Right lobe of liver (tissue), 6 donors: ENCODE measurements at regions not wholly inside any gene's neighbourhood (a gene's known extent, or its start where the extent isn't known, plus 50 kb on each side); places are given as distances from the start of the nearest gene placed in this dataset.
A peak's percentile ranks its signal among the peaks of the same experiment; 100 is the strongest.
"Not testable (repeated sequence)": the region's sequence is repeated elsewhere in the genome, so short reads cannot be mapped to it uniquely, and the experiment has no call there.

Source experiments
- ATAC-seq, 4 donors: fragments of 200-7000 bp; cut with Tn5 transposase; one replicate each; pipeline ENCODE4 v1.9.1; 2020; ENCODE audit warnings: mild to moderate bottlenecking in 4 of 4, moderate library complexity in 4 of 4
- DNase-seq, 3 donors: peaks; one replicate each; pipeline ENCODE4 v3.0.0-alpha.2; 2020
- H3K27ac ChIP-seq, 3 donors: fragments of 200-600 bp; one replicate each; pipeline ENCODE4 v1.8.0; 2022
- H3K27me3 ChIP-seq, 2 donors: fragments of 200-600 bp; one replicate each; pipeline ENCODE4 v1.8.0; 2022
- H3K36me3 ChIP-seq, 4 donors: fragments of 200-600 bp; sonication (generic) in 1 of 4; one replicate each; pipeline versions ENCODE4 v1.5.1 to v1.8.0; 2017 to 2022; ENCODE audit warnings: control low read depth in 1 of 4
- H3K4me1 ChIP-seq, 4 donors: fragments of 200-600 bp; sonication (generic) in 1 of 4; one replicate each; pipeline versions ENCODE4 v1.5.1 to v1.8.0; 2017 to 2022; ENCODE audit warnings: control low read depth in 1 of 4
- H3K4me3 ChIP-seq, 3 donors: fragments of 200-600 bp; one replicate each; pipeline ENCODE4 v1.8.0; 2022
- H3K9me3 ChIP-seq, 4 donors: fragments of 200-600 bp; sonication (generic) in 1 of 4; one replicate each; pipeline versions ENCODE4 v1.5.1 to v1.8.0; 2017 to 2022; ENCODE audit warnings: control low read depth in 1 of 4
- POLR2A ChIP-seq: fragments of 450-650 bp; IDR thresholded peaks from one replicate; pipeline ENCODE4 v1.6.1; 2017; ENCODE audit warnings: antibody characterized with exemption, mild to moderate bottlenecking
- WGBS: methylation state at CpG from one replicate; pipeline ENCODE4 v1.1.6; 2018; ENCODE audit warnings: low coverage, low lambda C conversion rate; ENCODE audit not compliant: insufficient coverage; ENCODE audit errors: missing lambda C conversion rate; 5-methylcytosine and 5-hydroxymethylcytosine counted together
- intact Hi-C, 2 donors: fragments of 100-400 bp; cut with DNase I; formaldehyde crosslinking; loops; one replicate each; pipeline versions ENCODE4 v1.11.2 to v1.14.1; 2022
- TF ChIP-seq, protein P1 (sequence below), 4 donors: fragments of 200-600 bp in 3 of 4; fragments of 450-650 bp in 1 of 4; IDR thresholded peaks; one replicate each; pipeline versions ENCODE4 v1.5.1 to v1.8.0; 2016 to 2022; ENCODE audit warnings: antibody characterized with exemption in 4 of 4, mild to moderate bottlenecking in 2 of 4
- donor health status: DM: no; HTN: yes; CAD: no.
- donor health status: DM: no; HTN: no; CAD: no.
- donor health status: DM: no; HTN: no; CAD: no.
- donor health status: DM: no; HTN: yes; CAD: no.
- donor health status: DM: no; HTN: yes; CAD: no.

DNA sequence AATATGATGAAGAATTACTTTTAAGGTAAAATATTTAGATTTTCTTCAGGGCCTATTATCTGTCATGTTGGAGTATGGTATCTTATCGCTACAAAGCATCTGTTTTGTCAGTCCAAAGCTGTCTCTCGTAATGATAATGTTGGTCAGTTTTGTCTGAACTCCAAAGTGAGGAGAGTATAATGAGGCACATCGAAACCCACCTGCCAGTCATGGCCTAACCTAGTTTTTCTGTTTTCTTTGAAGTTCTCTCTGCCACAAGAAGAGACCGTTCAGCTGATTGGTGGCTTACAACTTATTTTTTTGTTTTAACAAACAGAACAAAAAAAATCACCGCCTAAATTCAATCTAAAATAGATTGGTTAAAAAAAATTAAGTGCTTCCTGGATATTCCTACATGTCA is 1387.9 kb downstream of the RPIA start:
- no peak for TF ChIP-seq POLR2A
- TF ChIP-seq, protein P1, sequence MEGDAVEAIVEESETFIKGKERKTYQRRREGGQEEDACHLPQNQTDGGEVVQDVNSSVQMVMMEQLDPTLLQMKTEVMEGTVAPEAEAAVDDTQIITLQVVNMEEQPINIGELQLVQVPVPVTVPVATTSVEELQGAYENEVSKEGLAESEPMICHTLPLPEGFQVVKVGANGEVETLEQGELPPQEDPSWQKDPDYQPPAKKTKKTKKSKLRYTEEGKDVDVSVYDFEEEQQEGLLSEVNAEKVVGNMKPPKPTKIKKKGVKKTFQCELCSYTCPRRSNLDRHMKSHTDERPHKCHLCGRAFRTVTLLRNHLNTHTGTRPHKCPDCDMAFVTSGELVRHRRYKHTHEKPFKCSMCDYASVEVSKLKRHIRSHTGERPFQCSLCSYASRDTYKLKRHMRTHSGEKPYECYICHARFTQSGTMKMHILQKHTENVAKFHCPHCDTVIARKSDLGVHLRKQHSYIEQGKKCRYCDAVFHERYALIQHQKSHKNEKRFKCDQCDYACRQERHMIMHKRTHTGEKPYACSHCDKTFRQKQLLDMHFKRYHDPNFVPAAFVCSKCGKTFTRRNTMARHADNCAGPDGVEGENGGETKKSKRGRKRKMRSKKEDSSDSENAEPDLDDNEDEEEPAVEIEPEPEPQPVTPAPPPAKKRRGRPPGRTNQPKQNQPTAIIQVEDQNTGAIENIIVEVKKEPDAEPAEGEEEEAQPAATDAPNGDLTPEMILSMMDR (IDR thresholded peaks at IDR 0.05): no peak

DNA sequence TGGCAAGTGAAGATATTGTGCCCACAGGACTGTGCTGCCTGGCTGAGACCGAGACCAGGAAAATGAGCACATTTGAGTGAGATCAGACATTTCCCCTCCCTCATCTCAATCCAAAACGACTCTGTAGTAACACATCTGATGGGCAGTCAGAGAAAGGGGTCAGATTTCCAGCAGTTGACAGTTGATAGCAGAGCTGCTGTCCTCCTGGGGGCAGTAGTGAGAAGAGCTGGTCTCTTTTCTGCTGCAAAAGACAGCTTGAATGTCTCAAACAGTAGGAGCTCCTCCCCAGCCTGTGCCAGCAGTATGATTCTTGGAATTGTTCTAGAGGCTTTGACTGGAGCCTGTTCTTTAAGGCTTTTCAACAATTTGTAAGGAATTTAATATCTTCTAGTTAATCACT is 1396.3 kb downstream of the RPIA start:
- H3K27me3 ChIP-seq, intact Hi-C loops, H3K9me3 ChIP-seq, H3K27ac ChIP-seq, H3K4me1 ChIP-seq, H3K36me3 ChIP-seq, DNase-seq, H3K4me3 ChIP-seq: not testable (repeated sequence)
- WGBS: 0% methylated on average over 2 of the region's 2 CpGs
- ATAC-seq: peak in 2 of 4 donors; percentile 28 to 35
- TF ChIP-seq, protein P1 (IDR thresholded peaks at IDR 0.05): peak in 3 of 4 donors; percentile 22 to 30 (median 24)

More for the DNA sequence above, 1387.9 kb downstream of the RPIA start:
- no peaks in the 10 kb centered on the region for H3K9me3 ChIP-seq
- no peak overlapping the region for H3K27ac ChIP-seq
- no peaks in the 10 kb centered on the region for H3K36me3 ChIP-seq
- H3K4me1 ChIP-seq: no peaks in the 10 kb centered on the region
- H3K4me3 ChIP-seq: no peak overlapping the region
- WGBS: 39% methylated on average over 5 of the region's 5 CpGs
- no peaks in the 10 kb centered on the region for H3K27me3 ChIP-seq
- DNase-seq (no peak), ATAC-seq (no peak)
- intact Hi-C loops: no loop called here

DNA sequence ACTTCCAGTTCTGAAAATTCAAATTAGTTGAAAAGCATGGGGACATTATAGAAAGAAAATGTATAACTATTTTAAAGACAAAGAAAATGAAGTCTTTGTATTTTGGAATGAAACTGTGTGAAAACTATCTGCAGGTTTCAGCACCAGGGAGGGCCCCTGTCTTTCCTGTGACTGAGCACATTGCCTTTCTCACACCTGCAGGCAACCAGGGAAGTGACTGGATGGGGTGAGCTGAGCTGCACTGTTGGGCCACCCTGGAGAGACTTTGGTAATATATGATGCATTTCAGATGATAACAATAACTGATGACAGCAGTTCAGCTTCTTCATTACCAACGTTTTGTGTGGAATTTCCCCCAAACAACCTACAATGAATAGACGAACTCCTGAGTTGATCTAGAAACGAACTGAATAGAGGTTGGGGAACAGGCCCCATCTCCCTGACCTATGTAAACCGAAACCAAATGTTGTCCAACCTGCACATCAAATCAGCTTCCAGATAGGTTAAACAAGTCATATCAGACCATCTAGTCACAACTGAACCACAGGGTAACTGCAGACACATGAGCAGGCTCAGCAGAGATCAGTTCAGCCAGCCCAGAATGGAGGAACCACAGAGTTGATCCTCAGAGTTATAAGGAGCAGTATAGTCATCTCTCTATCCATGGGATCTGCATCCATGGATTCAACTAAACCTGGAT is 1402.2 kb downstream of the RPIA start:
- H3K9me3 ChIP-seq, H3K4me1 ChIP-seq, H3K27me3 ChIP-seq, H3K36me3 ChIP-seq, ATAC-seq, DNase-seq, H3K4me3 ChIP-seq, H3K27ac ChIP-seq, intact Hi-C loops: not testable (repeated sequence)
- WGBS: 8% methylated on average over 3 of the region's 4 CpGs

DNA sequence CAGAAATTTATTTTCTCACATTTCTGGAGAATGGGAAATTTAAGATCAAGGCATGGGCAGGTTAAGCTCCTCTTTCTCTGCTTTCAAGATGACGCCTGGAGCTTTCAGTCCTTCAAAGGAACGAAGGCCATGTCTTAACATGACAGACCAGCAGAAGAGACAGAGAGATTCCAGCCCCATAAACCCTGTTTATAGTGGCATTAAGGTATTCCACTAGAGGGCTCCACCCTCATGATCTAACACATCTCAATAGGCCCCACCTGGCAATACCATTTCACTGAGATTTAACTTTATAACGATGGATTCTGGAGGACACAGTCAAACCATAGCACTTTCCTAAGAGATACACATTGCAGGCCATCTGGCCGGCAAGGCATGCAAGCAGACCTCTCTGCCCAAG is 1406.1 kb downstream of the RPIA start:
- intact Hi-C loops, H3K9me3 ChIP-seq, H3K4me1 ChIP-seq, H3K36me3 ChIP-seq, DNase-seq, H3K27ac ChIP-seq, H3K27me3 ChIP-seq, H3K4me3 ChIP-seq: not testable (repeated sequence)
- 39% methylated on average over 4 of the region's 4 CpGs for WGBS
- TF ChIP-seq, protein P1 (IDR thresholded peaks at IDR 0.05): peak in 1 of 4 donors; percentile 9
- peak in 1 of 4 donors; percentile 23 for ATAC-seq

DNA sequence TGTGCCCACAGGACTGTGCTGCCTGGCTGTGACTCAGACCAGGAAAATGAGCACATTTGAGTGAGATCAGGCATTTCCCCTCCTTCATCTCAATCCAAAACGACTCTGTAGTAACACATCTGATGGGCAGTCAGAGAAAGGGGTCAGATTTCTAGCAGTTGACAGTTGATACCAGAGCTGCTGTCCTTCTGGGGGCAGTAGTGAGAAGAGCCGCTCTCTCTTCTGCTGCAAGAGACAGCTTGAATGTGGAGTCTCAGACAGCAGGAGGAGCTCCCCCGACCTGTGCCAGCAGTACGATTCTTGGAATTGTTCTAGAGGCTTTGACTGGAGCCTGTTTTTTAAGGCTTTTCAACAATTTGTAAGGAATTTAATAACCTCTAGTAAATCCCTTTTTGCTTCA is 1413.7 kb downstream of the RPIA start:
- ATAC-seq, H3K9me3 ChIP-seq, intact Hi-C loops, H3K4me3 ChIP-seq, H3K27me3 ChIP-seq, H3K27ac ChIP-seq, H3K4me1 ChIP-seq, DNase-seq, H3K36me3 ChIP-seq: not testable (repeated sequence)
- WGBS: 33% methylated on average over 3 of the region's 4 CpGs

DNA sequence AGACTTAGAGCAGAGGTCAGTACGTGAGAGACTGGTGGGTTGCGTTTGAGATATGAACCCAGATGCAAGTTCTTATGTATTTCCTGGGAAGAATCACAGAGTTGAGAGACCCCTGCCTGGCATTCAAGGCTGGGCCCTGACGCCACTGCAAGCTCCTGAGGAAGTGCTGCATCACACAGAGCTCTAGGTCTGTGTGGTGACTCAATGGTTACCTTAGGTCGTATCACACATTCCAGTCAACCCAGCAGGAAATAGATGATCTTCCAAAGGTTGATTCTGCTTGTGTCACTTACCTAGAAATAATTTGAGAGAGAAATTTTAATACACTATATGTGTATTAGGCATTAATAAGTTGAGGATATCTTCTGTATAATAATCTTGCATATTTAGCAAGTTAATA is 1431.9 kb downstream of the RPIA start:
- ATAC-seq: peak in 1 of 4 donors; percentile 49
- DNase-seq, H3K4me1 ChIP-seq, H3K27ac ChIP-seq, H3K36me3 ChIP-seq, H3K4me3 ChIP-seq, H3K27me3 ChIP-seq, intact Hi-C loops, H3K9me3 ChIP-seq: not testable (repeated sequence)
- WGBS: 17% methylated on average over 3 of the region's 4 CpGs

DNA sequence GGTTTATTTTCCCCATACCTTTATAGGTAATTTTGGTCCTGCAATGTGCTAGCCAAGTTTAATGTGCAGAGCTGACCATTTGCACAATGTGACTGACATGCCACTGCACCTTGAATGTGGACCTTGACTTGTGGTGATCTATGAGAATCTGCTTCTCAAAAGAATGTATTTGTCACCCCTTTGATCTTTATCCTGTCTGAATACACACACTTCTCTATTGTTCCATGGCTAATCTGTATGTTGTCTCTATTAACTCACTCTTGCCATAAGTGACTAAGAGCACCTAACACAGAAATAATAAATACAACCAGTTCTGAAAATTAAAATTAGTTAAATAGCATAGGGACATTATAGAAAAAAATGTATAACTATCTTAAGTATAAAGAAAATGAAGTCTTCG is 1447.6 kb downstream of the RPIA start:
- H3K4me1 ChIP-seq, H3K9me3 ChIP-seq, intact Hi-C loops, H3K36me3 ChIP-seq, DNase-seq, H3K27me3 ChIP-seq, H3K27ac ChIP-seq, ATAC-seq, H3K4me3 ChIP-seq: not testable (repeated sequence)
- 86% methylated on average over 1 of the region's 1 CpG for WGBS

DNA sequence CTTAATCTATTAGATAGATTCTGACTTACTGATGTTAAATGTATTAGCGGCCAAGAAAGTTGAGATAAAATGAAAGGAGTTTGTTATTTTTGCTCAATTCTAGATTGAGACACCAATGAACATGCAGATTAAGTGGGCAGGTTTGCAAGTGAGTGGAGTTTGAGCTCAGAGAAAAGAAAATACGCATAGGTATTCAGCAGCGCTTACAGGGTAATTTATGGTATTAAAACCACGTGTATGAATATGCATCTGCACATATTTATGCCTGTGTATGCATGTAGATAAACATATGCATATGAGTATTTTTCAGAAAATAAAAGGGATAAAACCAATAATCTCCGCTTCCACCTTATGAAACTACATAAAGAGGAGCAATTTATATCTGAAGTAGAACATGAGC is 1450.1 kb downstream of the RPIA start:
- intact Hi-C loops: not testable (repeated sequence)

More for the DNA sequence above, 1450.1 kb downstream of the RPIA start:
- H3K4me1 ChIP-seq, H3K27ac ChIP-seq, ATAC-seq, H3K4me3 ChIP-seq, DNase-seq, H3K27me3 ChIP-seq, H3K9me3 ChIP-seq, H3K36me3 ChIP-seq: not testable (repeated sequence)
- WGBS: 47% methylated on average over 5 of the region's 5 CpGs
